ENCODE measurements at regions not wholly inside any gene's neighbourhood (a gene's known extent, or its start where the extent isn't known, plus 50 kb on each side); places are given as distances from the start of the nearest gene placed in this dataset.

- TF ChIP-seq, protein P1, sequence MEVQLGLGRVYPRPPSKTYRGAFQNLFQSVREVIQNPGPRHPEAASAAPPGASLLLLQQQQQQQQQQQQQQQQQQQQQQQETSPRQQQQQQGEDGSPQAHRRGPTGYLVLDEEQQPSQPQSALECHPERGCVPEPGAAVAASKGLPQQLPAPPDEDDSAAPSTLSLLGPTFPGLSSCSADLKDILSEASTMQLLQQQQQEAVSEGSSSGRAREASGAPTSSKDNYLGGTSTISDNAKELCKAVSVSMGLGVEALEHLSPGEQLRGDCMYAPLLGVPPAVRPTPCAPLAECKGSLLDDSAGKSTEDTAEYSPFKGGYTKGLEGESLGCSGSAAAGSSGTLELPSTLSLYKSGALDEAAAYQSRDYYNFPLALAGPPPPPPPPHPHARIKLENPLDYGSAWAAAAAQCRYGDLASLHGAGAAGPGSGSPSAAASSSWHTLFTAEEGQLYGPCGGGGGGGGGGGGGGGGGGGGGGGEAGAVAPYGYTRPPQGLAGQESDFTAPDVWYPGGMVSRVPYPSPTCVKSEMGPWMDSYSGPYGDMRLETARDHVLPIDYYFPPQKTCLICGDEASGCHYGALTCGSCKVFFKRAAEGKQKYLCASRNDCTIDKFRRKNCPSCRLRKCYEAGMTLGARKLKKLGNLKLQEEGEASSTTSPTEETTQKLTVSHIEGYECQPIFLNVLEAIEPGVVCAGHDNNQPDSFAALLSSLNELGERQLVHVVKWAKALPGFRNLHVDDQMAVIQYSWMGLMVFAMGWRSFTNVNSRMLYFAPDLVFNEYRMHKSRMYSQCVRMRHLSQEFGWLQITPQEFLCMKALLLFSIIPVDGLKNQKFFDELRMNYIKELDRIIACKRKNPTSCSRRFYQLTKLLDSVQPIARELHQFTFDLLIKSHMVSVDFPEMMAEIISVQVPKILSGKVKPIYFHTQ (CRISPR knock-in tag; IDR thresholded peaks at IDR 0.05), result no peak
- TF ChIP-seq, protein P2, sequence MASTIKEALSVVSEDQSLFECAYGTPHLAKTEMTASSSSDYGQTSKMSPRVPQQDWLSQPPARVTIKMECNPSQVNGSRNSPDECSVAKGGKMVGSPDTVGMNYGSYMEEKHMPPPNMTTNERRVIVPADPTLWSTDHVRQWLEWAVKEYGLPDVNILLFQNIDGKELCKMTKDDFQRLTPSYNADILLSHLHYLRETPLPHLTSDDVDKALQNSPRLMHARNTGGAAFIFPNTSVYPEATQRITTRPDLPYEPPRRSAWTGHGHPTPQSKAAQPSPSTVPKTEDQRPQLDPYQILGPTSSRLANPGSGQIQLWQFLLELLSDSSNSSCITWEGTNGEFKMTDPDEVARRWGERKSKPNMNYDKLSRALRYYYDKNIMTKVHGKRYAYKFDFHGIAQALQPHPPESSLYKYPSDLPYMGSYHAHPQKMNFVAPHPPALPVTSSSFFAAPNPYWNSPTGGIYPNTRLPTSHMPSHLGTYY (CRISPR knock-in tag; IDR thresholded peaks at IDR 0.05), result no peak
- TF ChIP-seq ZBTB21 (CRISPR knock-in tag; IDR thresholded peaks at IDR 0.05; ENCODE audit: borderline replicate concordance) (no peak), ELF4 (CRISPR knock-in tag; IDR thresholded peaks at IDR 0.05; ENCODE audit: low read depth) (no peak), GABPB1 (CRISPR knock-in tag; IDR thresholded peaks at IDR 0.05) (no peak)
- TF ChIP-seq, protein P3, sequence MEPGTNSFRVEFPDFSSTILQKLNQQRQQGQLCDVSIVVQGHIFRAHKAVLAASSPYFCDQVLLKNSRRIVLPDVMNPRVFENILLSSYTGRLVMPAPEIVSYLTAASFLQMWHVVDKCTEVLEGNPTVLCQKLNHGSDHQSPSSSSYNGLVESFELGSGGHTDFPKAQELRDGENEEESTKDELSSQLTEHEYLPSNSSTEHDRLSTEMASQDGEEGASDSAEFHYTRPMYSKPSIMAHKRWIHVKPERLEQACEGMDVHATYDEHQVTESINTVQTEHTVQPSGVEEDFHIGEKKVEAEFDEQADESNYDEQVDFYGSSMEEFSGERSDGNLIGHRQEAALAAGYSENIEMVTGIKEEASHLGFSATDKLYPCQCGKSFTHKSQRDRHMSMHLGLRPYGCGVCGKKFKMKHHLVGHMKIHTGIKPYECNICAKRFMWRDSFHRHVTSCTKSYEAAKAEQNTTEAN (CRISPR knock-in tag; IDR thresholded peaks at IDR 0.05), result no peak
- TF ChIP-seq, protein P4, sequence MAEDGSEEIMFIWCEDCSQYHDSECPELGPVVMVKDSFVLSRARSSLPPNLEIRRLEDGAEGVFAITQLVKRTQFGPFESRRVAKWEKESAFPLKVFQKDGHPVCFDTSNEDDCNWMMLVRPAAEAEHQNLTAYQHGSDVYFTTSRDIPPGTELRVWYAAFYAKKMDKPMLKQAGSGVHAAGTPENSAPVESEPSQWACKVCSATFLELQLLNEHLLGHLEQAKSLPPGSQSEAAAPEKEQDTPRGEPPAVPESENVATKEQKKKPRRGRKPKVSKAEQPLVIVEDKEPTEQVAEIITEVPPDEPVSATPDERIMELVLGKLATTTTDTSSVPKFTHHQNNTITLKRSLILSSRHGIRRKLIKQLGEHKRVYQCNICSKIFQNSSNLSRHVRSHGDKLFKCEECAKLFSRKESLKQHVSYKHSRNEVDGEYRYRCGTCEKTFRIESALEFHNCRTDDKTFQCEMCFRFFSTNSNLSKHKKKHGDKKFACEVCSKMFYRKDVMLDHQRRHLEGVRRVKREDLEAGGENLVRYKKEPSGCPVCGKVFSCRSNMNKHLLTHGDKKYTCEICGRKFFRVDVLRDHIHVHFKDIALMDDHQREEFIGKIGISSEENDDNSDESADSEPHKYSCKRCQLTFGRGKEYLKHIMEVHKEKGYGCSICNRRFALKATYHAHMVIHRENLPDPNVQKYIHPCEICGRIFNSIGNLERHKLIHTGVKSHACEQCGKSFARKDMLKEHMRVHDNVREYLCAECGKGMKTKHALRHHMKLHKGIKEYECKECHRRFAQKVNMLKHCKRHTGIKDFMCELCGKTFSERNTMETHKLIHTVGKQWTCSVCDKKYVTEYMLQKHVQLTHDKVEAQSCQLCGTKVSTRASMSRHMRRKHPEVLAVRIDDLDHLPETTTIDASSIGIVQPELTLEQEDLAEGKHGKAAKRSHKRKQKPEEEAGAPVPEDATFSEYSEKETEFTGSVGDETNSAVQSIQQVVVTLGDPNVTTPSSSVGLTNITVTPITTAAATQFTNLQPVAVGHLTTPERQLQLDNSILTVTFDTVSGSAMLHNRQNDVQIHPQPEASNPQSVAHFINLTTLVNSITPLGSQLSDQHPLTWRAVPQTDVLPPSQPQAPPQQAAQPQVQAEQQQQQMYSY (CRISPR knock-in tag; IDR thresholded peaks at IDR 0.05), result no peak
- TF ChIP-seq, protein P5, sequence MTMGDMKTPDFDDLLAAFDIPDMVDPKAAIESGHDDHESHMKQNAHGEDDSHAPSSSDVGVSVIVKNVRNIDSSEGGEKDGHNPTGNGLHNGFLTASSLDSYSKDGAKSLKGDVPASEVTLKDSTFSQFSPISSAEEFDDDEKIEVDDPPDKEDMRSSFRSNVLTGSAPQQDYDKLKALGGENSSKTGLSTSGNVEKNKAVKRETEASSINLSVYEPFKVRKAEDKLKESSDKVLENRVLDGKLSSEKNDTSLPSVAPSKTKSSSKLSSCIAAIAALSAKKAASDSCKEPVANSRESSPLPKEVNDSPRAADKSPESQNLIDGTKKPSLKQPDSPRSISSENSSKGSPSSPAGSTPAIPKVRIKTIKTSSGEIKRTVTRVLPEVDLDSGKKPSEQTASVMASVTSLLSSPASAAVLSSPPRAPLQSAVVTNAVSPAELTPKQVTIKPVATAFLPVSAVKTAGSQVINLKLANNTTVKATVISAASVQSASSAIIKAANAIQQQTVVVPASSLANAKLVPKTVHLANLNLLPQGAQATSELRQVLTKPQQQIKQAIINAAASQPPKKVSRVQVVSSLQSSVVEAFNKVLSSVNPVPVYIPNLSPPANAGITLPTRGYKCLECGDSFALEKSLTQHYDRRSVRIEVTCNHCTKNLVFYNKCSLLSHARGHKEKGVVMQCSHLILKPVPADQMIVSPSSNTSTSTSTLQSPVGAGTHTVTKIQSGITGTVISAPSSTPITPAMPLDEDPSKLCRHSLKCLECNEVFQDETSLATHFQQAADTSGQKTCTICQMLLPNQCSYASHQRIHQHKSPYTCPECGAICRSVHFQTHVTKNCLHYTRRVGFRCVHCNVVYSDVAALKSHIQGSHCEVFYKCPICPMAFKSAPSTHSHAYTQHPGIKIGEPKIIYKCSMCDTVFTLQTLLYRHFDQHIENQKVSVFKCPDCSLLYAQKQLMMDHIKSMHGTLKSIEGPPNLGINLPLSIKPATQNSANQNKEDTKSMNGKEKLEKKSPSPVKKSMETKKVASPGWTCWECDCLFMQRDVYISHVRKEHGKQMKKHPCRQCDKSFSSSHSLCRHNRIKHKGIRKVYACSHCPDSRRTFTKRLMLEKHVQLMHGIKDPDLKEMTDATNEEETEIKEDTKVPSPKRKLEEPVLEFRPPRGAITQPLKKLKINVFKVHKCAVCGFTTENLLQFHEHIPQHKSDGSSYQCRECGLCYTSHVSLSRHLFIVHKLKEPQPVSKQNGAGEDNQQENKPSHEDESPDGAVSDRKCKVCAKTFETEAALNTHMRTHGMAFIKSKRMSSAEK (CRISPR knock-in tag; IDR thresholded peaks at IDR 0.05; ENCODE audit: borderline replicate concordance), result no peak
- Mint-ChIP-seq H3K4me3 (no peak overlapping the region), H3K27me3 (ENCODE audit: low read depth) (no peaks in the 10 kb centered on the region), H3K4me1 (peaks cover 12% of the 10 kb centered on the region), H3K36me3 (no peaks in the 10 kb centered on the region), H3K9me3 (peaks cover under 1% of the 10 kb centered on the region; the same call in 1 of the 2 replicates), H3K27ac (no peak overlapping the region)
- POLR2A ChIA-PET, result no interaction called here
- ATAC-seq, result peak; percentile 51; the same call in 1 of the 2 replicates
- CTCF ChIA-PET, result no interaction called here
- DNase-seq (ENCODE audit: low spot score), result no peak
Observed at GRCh38 chr13:107960301-107960700, 255.0 kb downstream of the LIG4 start.

DNA sequence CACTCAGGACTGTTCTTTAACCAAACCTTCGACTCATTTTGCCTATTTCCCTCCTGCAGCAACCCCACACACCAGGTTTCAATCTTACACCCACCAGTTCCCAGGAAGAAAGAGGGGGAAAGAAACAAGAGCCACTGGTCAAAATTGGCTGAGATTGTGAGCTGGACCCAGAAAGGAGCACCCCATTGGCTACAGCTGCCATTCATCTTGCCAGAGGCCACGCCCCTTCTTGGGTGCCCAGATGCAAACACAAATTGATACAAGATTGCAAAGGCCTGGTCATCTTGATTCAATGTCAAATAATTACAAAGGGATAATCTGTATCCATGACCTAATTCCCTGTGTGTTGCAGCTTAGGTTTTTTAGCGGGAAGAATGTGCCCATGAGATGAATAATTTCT is 258.4 kb downstream of the LIG4 start:
- H3K27ac Mint-ChIP-seq, result no peak overlapping the region
- H3K9me3 Mint-ChIP-seq, result peaks cover 8% of the 10 kb centered on the region
- no peaks in the 10 kb centered on the region for H3K36me3 Mint-ChIP-seq
- H3K4me1 Mint-ChIP-seq, result peaks cover 7% of the 10 kb centered on the region
- ATAC-seq (peak; percentile 22; the same call in 1 of the 2 replicates), DNase-seq (ENCODE audit: low spot score) (no peak)
- POLR2A ChIA-PET, result no interaction called here
- H3K4me3 Mint-ChIP-seq, result no peak overlapping the region
- H3K27me3 Mint-ChIP-seq (ENCODE audit: low read depth), result no peaks in the 10 kb centered on the region
- CTCF ChIA-PET, result no interaction called here
- TF ChIP-seq CREB1 (CRISPR knock-in tag; IDR thresholded peaks at IDR 0.05) (no peak), SOX15 (CRISPR knock-in tag; IDR thresholded peaks at IDR 0.05) (no peak), FOXK1 (CRISPR knock-in tag; IDR thresholded peaks at IDR 0.05) (no peak), HMGXB4 (CRISPR knock-in tag; IDR thresholded peaks at IDR 0.05) (no peak), ELF4 (CRISPR knock-in tag; IDR thresholded peaks at IDR 0.05; ENCODE audit: low read depth) (no peak), CREM (CRISPR knock-in tag; IDR thresholded peaks at IDR 0.05) (no peak), PREB (CRISPR knock-in tag; IDR thresholded peaks at IDR 0.05; ENCODE audit: borderline replicate concordance) (no peak), MYBL2 (CRISPR knock-in tag; IDR thresholded peaks at IDR 0.05) (no peak)
